Natural killer cell (primary cell): ENCODE measurements at regions not wholly inside any gene's neighbourhood (a gene's known extent, or its start where the extent isn't known, plus 50 kb on each side); places are given as distances from the start of the nearest gene placed in this dataset.

ENCODE experiments used
- ATAC-seq, 3 donors: fragments of 150-1000 bp in 2 of 3; fragments of 200-7000 bp in 1 of 3; cut with Tn5 transposase; 1 replicate in 1 of 3; 2 replicates in 2 of 3; pipeline ENCODE4 v1.10.0; 2021; ENCODE audit warnings: mild to moderate bottlenecking in 2 of 3, moderate library complexity in 2 of 3
- DNase-seq, 2 donors: peaks; one replicate each; pipeline versions ENCODE4 v3.0.0 to v3.0.0-alpha.2; 2013 to 2021; ENCODE audit warnings: mixed read lengths in 1 of 2
- H3K27ac ChIP-seq: one replicate; pipeline ENCODE4 v1.5.1; 2013; ENCODE audit warnings: mild to moderate bottlenecking, low read length
- H3K27me3 ChIP-seq: one replicate; pipeline ENCODE4 v1.6.1; 2013; ENCODE audit warnings: low read length; ENCODE audit not compliant: control insufficient read depth, insufficient read depth
- H3K36me3 ChIP-seq: one replicate; pipeline ENCODE4 v1.6.1; 2013; ENCODE audit warnings: low read length; ENCODE audit not compliant: control insufficient read depth, insufficient read depth
- H3K4me1 ChIP-seq: one replicate; pipeline ENCODE4 v1.6.1; 2013; ENCODE audit warnings: low read length; ENCODE audit not compliant: control insufficient read depth, insufficient read depth
- H3K4me3 ChIP-seq: one replicate; pipeline ENCODE4 v1.5.1; 2013; ENCODE audit warnings: low read length
- H3K9me3 ChIP-seq: one replicate; pipeline ENCODE4 v1.6.1; 2013; ENCODE audit warnings: low read length; ENCODE audit not compliant: control insufficient read depth, insufficient read depth
- H3K27ac Mint-ChIP-seq, 2 donors: one replicate each; pipeline ENCODE4 v1.8.0; 2022; ENCODE audit warnings: mild to moderate bottlenecking in 2 of 2, mixed read lengths in 2 of 2, moderate library complexity in 1 of 2
- H3K27me3 Mint-ChIP-seq, 2 donors: one replicate each; pipeline ENCODE4 v1.8.0; 2022; ENCODE audit warnings: low read depth in 2 of 2, mixed read lengths in 2 of 2
- H3K36me3 Mint-ChIP-seq: one replicate; pipeline ENCODE4 v1.8.0; 2022; ENCODE audit warnings: mixed read lengths
- H3K4me1 Mint-ChIP-seq, 2 donors: one replicate each; pipeline ENCODE4 v1.8.0; 2022; ENCODE audit warnings: mixed read lengths in 2 of 2
- H3K4me3 Mint-ChIP-seq: one replicate; pipeline ENCODE4 v1.8.0; 2022; ENCODE audit warnings: mild to moderate bottlenecking, moderate library complexity, mixed read lengths
- H3K9me3 Mint-ChIP-seq, 2 donors: one replicate each; pipeline ENCODE4 v1.8.0; 2022; ENCODE audit warnings: mixed read lengths in 2 of 2
- WGBS: methylation state at CpG from one replicate; pipeline ENCODE4 v1.1.7; 2013; ENCODE audit warnings: missing lambda C conversion rate; ENCODE audit not compliant: insufficient coverage; 5-methylcytosine and 5-hydroxymethylcytosine counted together
- intact Hi-C: fragments of 100-400 bp; cut with micrococcal nuclease; formaldehyde crosslinking; loops from one replicate; pipeline ENCODE4 v1.14.2; 2022
- TF ChIP-seq, protein P1 (sequence below): fragments of 200-600 bp; IDR thresholded peaks from one replicate; pipeline ENCODE4 v1.8.0; 2022; ENCODE audit warnings: antibody characterized with exemption

DNA sequence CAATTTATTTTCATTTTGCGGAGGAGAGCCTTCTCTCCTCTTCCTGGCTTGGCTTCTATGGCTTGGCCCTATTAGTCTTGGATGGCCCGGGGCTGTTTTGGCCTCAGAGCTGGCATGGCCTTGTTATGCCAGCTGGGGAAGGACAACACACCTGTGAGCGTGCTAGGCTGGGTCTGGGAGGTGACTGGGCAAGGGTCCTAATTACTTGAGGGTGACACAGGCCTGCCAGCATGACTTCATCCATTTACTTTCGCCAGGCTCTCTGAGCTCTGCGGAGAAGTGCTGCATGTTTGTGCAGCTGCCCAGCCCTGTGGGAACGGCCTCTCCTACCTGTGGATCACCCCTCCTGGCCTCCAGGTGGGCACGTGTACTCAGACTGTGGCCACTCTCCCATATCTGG lies 153.6 kb downstream of the SNX19 start:
- no peaks in the 10 kb centered on the region for H3K9me3 ChIP-seq
- no peaks in the 10 kb centered on the region for H3K27me3 ChIP-seq
- H3K4me3 Mint-ChIP-seq = no peak overlapping the region
- no peak for DNase-seq
- intact Hi-C loops = no loop called here
- H3K4me1 ChIP-seq = peaks cover 19% of the 10 kb centered on the region
- TF ChIP-seq, protein P1, sequence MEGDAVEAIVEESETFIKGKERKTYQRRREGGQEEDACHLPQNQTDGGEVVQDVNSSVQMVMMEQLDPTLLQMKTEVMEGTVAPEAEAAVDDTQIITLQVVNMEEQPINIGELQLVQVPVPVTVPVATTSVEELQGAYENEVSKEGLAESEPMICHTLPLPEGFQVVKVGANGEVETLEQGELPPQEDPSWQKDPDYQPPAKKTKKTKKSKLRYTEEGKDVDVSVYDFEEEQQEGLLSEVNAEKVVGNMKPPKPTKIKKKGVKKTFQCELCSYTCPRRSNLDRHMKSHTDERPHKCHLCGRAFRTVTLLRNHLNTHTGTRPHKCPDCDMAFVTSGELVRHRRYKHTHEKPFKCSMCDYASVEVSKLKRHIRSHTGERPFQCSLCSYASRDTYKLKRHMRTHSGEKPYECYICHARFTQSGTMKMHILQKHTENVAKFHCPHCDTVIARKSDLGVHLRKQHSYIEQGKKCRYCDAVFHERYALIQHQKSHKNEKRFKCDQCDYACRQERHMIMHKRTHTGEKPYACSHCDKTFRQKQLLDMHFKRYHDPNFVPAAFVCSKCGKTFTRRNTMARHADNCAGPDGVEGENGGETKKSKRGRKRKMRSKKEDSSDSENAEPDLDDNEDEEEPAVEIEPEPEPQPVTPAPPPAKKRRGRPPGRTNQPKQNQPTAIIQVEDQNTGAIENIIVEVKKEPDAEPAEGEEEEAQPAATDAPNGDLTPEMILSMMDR = no peak
- peaks cover 19 to 29% of the 10 kb centered on the region in 2 donors for H3K4me1 Mint-ChIP-seq
- no peaks in the 10 kb centered on the region for H3K36me3 Mint-ChIP-seq
- peaks cover 2 to 8% of the 10 kb centered on the region in 2 donors for H3K27me3 Mint-ChIP-seq
- H3K4me3 ChIP-seq = no peak overlapping the region
- H3K36me3 ChIP-seq = no peaks in the 10 kb centered on the region
- 85% methylated on average over 6 of the region's 7 CpGs for WGBS
- ATAC-seq = no peak
- no peak overlapping the region for H3K27ac Mint-ChIP-seq
- no peak overlapping the region for H3K27ac ChIP-seq
- H3K9me3 Mint-ChIP-seq = no peaks in the 10 kb centered on the region

DNA sequence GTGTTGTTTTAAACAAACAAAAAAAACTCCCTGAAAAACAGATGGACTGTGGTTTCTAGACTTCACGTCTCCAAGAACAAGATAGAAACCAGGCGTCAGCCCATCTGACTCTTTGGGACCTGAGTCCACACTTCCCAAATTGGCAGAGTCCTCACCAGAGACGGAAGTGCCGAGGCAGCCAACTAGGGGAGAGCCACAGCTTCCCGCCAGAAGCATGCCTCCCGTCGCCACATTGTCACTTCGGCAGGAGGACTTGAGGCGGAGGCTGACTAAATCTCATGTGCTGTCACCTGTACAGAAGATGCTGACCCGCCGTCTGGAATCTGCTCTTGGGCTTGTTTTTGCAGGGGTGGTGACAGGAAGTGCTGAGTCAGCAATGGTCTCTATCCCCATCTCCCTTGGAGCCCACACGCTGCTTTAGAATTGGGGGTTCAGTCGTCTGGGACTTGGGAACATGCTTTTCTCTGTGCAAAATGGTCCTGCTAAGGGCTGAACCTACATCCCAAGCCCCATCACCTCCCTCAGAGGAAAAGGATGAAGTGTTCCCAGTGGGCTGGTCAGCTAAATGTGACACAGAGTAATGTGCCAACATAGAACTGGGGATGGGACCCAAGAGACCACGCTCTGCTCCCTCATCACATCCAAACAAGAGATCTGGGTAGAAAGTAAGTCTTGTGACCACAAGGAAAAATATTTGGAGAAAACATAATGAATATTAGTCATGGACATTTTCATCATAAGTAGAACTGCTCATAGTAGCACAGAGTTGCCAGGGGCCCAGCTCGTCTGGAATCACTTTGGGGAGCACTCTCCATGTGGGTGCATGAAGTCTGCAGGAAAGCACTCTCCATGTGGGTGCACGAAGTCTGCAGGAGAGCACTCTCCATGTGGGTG lies 152.9 kb downstream of the SNX19 start:
- Histone ChIP-seq H3K27ac (no peak overlapping the region), H3K27me3 (no peaks in the 10 kb centered on the region), H3K9me3 (no peaks in the 10 kb centered on the region), H3K4me3 (no peak overlapping the region), H3K4me1 (peaks cover 19% of the 10 kb centered on the region), H3K36me3 (no peaks in the 10 kb centered on the region)
- intact Hi-C loops = no loop called here
- no peak overlapping the region for H3K27ac Mint-ChIP-seq
- DNase-seq (no peak), ATAC-seq (no peak)
- H3K4me1 Mint-ChIP-seq = peaks cover 19 to 29% of the 10 kb centered on the region in 2 donors
- peaks cover 0 to 8% of the 10 kb centered on the region in 2 donors for H3K27me3 Mint-ChIP-seq
- WGBS = 93% methylated on average over 16 of the region's 16 CpGs
- no peak overlapping the region for H3K4me3 Mint-ChIP-seq
- TF ChIP-seq, protein P1 = no peak
- no peaks in the 10 kb centered on the region for H3K9me3 Mint-ChIP-seq
- no peaks in the 10 kb centered on the region for H3K36me3 Mint-ChIP-seq

DNA sequence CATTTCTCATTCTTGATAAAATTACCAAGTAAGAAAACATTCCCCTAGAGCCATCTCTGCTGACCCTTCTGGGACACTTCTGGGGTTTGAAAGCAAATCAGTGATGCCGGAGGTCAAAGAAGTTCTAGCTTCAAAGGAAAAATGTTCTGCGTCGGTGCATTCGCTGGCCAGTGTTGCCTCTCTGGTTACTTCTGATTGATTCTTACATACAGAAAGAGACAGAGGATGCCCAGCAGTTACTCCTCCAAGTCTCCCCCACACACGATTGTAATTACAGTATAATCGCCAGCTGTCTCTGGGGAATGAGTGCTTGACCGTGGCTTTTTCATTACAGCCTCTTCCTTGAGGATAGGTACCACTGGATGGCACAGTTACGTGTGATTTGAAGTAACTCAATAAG lies 150.9 kb downstream of the SNX19 start:
- ATAC-seq = no peak
- Mint-ChIP-seq H3K9me3 (no peaks in the 10 kb centered on the region), H3K27me3 (peaks cover 0 to 7% of the 10 kb centered on the region in 2 donors), H3K36me3 (no peaks in the 10 kb centered on the region), H3K4me3 (no peak overlapping the region), H3K27ac (no peak overlapping the region), H3K4me1 (peaks cover 19 to 29% of the 10 kb centered on the region in 2 donors)
- Histone ChIP-seq H3K36me3 (no peaks in the 10 kb centered on the region), H3K27ac (no peak overlapping the region), H3K27me3 (no peaks in the 10 kb centered on the region), H3K4me1 (peaks cover 19% of the 10 kb centered on the region), H3K9me3 (no peaks in the 10 kb centered on the region), H3K4me3 (no peak overlapping the region)
- DNase-seq = no peak
- TF ChIP-seq, protein P1 = no peak
- WGBS = 96% methylated on average over 8 of the region's 8 CpGs
- intact Hi-C loops = no loop called here
